SJSA1 (cell line): ENCODE measurements at regions not wholly inside any gene's neighbourhood (a gene's known extent, or its start where the extent isn't known, plus 50 kb on each side); places are given as distances from the start of the nearest gene placed in this dataset.

Source experiments
- DNase-seq, 2 experiments: peaks; one replicate each; pipeline ENCODE4 v3.0.0-alpha.2; 2015 to 2020; ENCODE audit warnings: low spot score in 2 of 2, low read depth in 1 of 2
- H3K27ac ChIP-seq: fragments of 250-450 bp; sonication (Bioruptor Pico); 2 replicates; pipeline ENCODE4 v1.5.1; 2020; ENCODE audit warnings: mild to moderate bottlenecking, moderate library complexity
- H3K27me3 ChIP-seq: fragments of 250-450 bp; sonication (Bioruptor Pico); replicated peaks from 2 replicates; pipeline ENCODE4 v1.5.1; 2020; ENCODE audit warnings: mild to moderate bottlenecking, moderate library complexity
- H3K36me3 ChIP-seq: fragments of 250-450 bp; sonication (Bioruptor Pico); 2 replicates; pipeline ENCODE4 v1.5.1; 2020; ENCODE audit warnings: mild to moderate bottlenecking
- H3K4me1 ChIP-seq: fragments of 250-450 bp; sonication (Bioruptor Pico); replicated peaks from 2 replicates; pipeline ENCODE4 v1.6.1; 2021; ENCODE audit warnings: mild to moderate bottlenecking
- H3K4me3 ChIP-seq: fragments of 250-450 bp; sonication (Bioruptor Pico); 2 replicates; pipeline ENCODE4 v1.5.1; 2020; ENCODE audit warnings: mild to moderate bottlenecking
- H3K9me3 ChIP-seq: fragments of 250-450 bp; sonication (Bioruptor Pico); replicated peaks from 2 replicates; pipeline ENCODE4 v1.5.1; 2020; ENCODE audit warnings: mild to moderate bottlenecking

- Histone ChIP-seq H3K27ac (no peak overlapping the region), H3K4me1 (no peaks in the 10 kb centered on the region), H3K9me3 (0 out of 2 replicates have a peak, but pooled peaks cover 4% of the 10 kb centered on the region)
Observed at GRCh38 chr6:164166996-164167395, 752.5 kb downstream of the QKI start.

GRCh38 chr6:164166515-164166914, 752.0 kb downstream of the QKI start:
- H3K9me3 ChIP-seq = 0 out of 2 replicates have a peak, but pooled peaks cover 4% of the 10 kb centered on the region
- no peak overlapping the region for H3K4me3 ChIP-seq
- no peak overlapping the region for H3K27ac ChIP-seq
- no peaks in the 10 kb centered on the region for H3K27me3 ChIP-seq
- H3K36me3 ChIP-seq = no peaks in the 10 kb centered on the region
- DNase-seq = no peak
- no peaks in the 10 kb centered on the region for H3K4me1 ChIP-seq

More at GRCh38 chr6:164166996-164167395, 752.5 kb downstream of the QKI start:
- H3K27me3 ChIP-seq = no peaks in the 10 kb centered on the region
- H3K36me3 ChIP-seq = no peaks in the 10 kb centered on the region
- no peak overlapping the region for H3K4me3 ChIP-seq
- DNase-seq = no peak

GRCh38 chr6:164164876-164165275, 750.4 kb downstream of the QKI start:
- Histone ChIP-seq H3K4me3 (no peak overlapping the region), H3K4me1 (no peaks in the 10 kb centered on the region), H3K27me3 (no peaks in the 10 kb centered on the region), H3K36me3 (no peaks in the 10 kb centered on the region), H3K9me3 (0 out of 2 replicates have a peak, but pooled peaks cover 4% of the 10 kb centered on the region), H3K27ac (no peak overlapping the region)
- no peak for DNase-seq

GRCh38 chr6:164163239-164163638, 748.7 kb downstream of the QKI start:
- Histone ChIP-seq H3K27ac (no peak overlapping the region), H3K9me3 (0 out of 2 replicates have a peak, but pooled peaks cover 4% of the 10 kb centered on the region), H3K4me3 (no peak overlapping the region), H3K36me3 (no peaks in the 10 kb centered on the region), H3K27me3 (no peaks in the 10 kb centered on the region), H3K4me1 (no peaks in the 10 kb centered on the region)
- DNase-seq = no peak

GRCh38 chr6:164159061-164159460, 744.5 kb downstream of the QKI start:
- no peaks in the 10 kb centered on the region for H3K36me3 ChIP-seq
- H3K27me3 ChIP-seq = no peaks in the 10 kb centered on the region
- no peaks in the 10 kb centered on the region for H3K4me1 ChIP-seq
- no peaks in the 10 kb centered on the region for H3K9me3 ChIP-seq
- no peak overlapping the region for H3K4me3 ChIP-seq
- no peak overlapping the region for H3K27ac ChIP-seq
- no peak for DNase-seq

GRCh38 chr6:164154588-164154987, 740.1 kb downstream of the QKI start:
- H3K9me3 ChIP-seq = no peaks in the 10 kb centered on the region
- no peaks in the 10 kb centered on the region for H3K27me3 ChIP-seq
- H3K4me1 ChIP-seq = no peaks in the 10 kb centered on the region
- H3K36me3 ChIP-seq = no peaks in the 10 kb centered on the region
- H3K27ac ChIP-seq = no peak overlapping the region
- no peak overlapping the region for H3K4me3 ChIP-seq
- DNase-seq = no peak

- Histone ChIP-seq H3K36me3 (no peaks in the 10 kb centered on the region), H3K4me3 (no peak overlapping the region), H3K4me1 (no peaks in the 10 kb centered on the region), H3K27me3 (no peaks in the 10 kb centered on the region), H3K9me3 (no peaks in the 10 kb centered on the region), H3K27ac (no peak overlapping the region)
- no peak for DNase-seq
Observed at GRCh38 chr6:164152611-164153010, 738.1 kb downstream of the QKI start.

- Histone ChIP-seq H3K4me1 (no peaks in the 10 kb centered on the region), H3K27ac (no peak overlapping the region), H3K36me3 (no peaks in the 10 kb centered on the region), H3K9me3 (no peaks in the 10 kb centered on the region), H3K27me3 (no peaks in the 10 kb centered on the region), H3K4me3 (no peak overlapping the region)
- DNase-seq = no peak
Observed at GRCh38 chr6:164151161-164152120, 736.9 kb downstream of the QKI start.

GRCh38 chr6:164150232-164150631, 735.7 kb downstream of the QKI start:
- Histone ChIP-seq H3K36me3 (no peaks in the 10 kb centered on the region), H3K4me1 (no peaks in the 10 kb centered on the region), H3K27me3 (no peaks in the 10 kb centered on the region), H3K27ac (no peak overlapping the region), H3K9me3 (no peaks in the 10 kb centered on the region), H3K4me3 (no peak overlapping the region)
- DNase-seq = no peak

- Histone ChIP-seq H3K27me3 (no peaks in the 10 kb centered on the region), H3K4me1 (no peaks in the 10 kb centered on the region), H3K4me3 (no peak overlapping the region), H3K36me3 (no peaks in the 10 kb centered on the region), H3K9me3 (no peaks in the 10 kb centered on the region), H3K27ac (no peak overlapping the region)
- no peak for DNase-seq
Observed at GRCh38 chr6:164148788-164149187, 734.3 kb downstream of the QKI start.

GRCh38 chr6:164144316-164144715, 729.8 kb downstream of the QKI start:
- H3K4me1 ChIP-seq = no peaks in the 10 kb centered on the region
- no peaks in the 10 kb centered on the region for H3K9me3 ChIP-seq
- H3K4me3 ChIP-seq = no peak overlapping the region
- no peak for DNase-seq
- no peaks in the 10 kb centered on the region for H3K27me3 ChIP-seq
- H3K36me3 ChIP-seq = no peaks in the 10 kb centered on the region
- no peak overlapping the region for H3K27ac ChIP-seq

- no peak for DNase-seq
- Histone ChIP-seq H3K36me3 (no peaks in the 10 kb centered on the region), H3K4me1 (no peaks in the 10 kb centered on the region), H3K27ac (no peak overlapping the region), H3K9me3 (no peaks in the 10 kb centered on the region), H3K27me3 (no peaks in the 10 kb centered on the region), H3K4me3 (no peak overlapping the region)
Observed at GRCh38 chr6:164142322-164142721, 727.8 kb downstream of the QKI start.

GRCh38 chr6:164135511-164136132, 721.1 kb downstream of the QKI start:
- Histone ChIP-seq H3K36me3 (no peaks in the 10 kb centered on the region), H3K27me3 (no peaks in the 10 kb centered on the region), H3K9me3 (no peaks in the 10 kb centered on the region; the same call in 1 of the 2 replicates), H3K27ac (no peak overlapping the region), H3K4me1 (no peaks in the 10 kb centered on the region), H3K4me3 (no peak overlapping the region)
- DNase-seq = no peak

GRCh38 chr6:164133095-164133494, 718.6 kb downstream of the QKI start:
- no peaks in the 10 kb centered on the region for H3K36me3 ChIP-seq
- DNase-seq = no peak
- no peak overlapping the region for H3K27ac ChIP-seq
- no peaks in the 10 kb centered on the region for H3K4me1 ChIP-seq
- H3K4me3 ChIP-seq = no peak overlapping the region
- no peaks in the 10 kb centered on the region for H3K27me3 ChIP-seq
- H3K9me3 ChIP-seq = no peaks in the 10 kb centered on the region; the same call in 1 of the 2 replicates
